COLO668 (cell line): ENCODE measurements at regions not wholly inside any gene's neighbourhood (a gene's known extent, or its start where the extent isn't known, plus 50 kb on each side); places are given as distances from the start of the nearest gene placed in this dataset.
"Not testable (repeated sequence)": the region's sequence is repeated elsewhere in the genome, so short reads cannot be mapped to it uniquely, and the experiment has no call there.

Source experiments
- DNase-seq: peaks from one replicate; lab custom pipeline; 2025; ENCODE audit not compliant: unreplicated experiment; lab: John Stamatoyannopoulos, UW

DNA sequence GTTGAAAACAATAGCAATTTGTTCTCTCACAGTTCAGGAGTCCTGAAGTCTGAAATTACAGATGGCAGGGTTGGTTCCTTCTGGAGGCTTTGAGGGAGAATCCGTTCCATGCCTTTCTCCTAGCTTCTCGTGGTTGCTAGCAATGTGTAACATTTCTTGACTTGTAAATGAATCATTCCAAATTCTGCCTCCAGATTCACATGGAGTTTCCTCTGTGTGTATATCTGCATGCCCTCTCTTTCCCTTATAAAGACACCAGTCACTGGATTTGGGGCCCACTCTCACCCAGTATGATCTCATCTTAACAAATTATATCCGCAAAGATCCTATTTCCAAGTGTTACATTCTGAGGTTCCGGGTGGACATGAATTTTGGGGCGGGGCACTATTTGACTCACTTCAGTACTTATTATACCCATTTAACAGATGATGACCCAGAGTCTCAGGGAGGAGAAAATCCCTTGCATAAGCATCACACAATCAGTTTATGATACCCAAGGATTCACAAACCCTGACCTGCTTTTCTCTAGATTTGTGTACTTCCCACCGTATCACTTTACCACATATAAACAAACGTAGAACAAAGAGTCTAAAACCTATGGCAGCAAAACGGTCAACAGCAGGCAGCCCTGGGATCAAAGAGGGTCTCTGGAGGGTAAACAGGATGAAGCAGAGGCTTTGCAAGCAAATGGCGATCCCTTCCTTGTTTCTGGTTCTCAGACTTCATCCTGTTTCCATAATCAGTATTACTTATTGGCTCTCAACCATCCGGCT is 93.7 kb downstream of the C9orf152 start:
- no peak for DNase-seq

DNA sequence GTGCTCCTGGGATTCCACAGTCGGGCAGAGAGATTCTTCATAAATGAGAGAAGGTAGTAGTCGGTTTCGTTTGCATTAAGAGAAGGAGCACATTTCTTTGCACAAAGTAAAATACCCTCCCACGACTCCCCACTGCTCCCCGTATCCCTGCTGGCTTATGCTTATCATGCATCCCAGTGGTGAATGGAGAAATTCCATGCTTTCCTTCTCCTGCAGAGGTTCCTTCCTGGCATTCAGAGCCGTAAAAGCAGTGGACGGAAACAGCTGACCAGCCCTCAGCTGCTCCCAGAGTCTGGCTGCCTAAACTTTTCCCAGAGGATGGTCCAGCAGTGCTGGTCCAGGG is 93.1 kb downstream of the C9orf152 start:
- DNase-seq = no peak

DNA sequence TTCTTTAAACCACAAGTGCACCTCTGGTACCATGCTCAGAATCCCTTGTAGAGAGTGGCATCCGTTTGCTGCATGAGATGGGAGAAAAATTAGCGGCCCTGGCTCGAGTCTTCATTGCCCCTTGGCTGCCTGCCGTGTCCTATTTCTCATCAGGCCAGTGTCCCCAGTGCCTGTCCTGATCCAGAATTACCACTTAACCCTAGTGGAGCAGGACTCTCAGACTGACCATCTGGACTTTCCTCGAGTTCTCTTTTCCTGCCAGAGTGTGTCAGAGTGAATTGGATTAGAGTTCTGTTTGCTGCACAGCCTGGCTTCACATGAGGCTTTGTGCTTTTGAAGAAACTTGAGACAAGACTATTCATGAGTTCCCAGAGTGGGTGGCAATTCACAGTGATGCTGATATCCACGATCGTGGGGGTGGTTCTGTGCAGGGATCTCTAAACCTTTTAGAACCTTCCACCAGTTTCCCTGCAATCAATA is 92.6 kb downstream of the C9orf152 start:
- DNase-seq = no peak

DNA sequence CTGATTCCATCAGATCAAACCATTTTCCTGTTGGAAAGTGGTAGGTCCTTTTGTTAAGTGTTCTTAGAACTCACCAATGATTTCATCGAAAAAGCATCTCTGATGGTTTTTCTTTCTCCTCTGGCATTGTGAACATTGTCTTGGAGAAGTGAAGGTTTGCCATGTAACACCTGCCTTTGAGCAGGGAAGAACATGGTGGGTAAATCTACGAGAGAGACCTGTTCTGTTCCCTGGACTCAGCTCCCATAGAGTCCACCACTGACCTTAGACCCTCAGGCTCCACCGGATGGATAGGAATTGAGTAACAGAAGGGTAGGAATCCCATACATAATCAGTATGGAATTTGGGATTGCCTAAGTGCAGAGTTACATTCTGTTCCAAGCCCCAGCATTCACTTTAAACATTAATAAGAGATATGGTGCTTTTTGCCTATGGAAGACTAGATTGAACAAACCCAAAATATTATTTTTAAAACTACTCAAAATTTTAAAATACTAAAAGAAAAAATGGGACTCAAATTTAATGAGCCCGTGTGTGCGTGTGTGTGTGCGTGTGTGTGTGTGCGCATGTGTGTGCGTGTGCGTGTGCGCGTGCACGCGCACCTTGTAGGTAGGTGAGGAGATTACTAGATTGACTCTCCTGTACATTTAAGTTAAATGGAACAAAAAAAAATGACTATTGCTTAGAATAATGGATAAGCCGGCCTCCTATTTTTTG is 92.0 kb downstream of the C9orf152 start:
- DNase-seq = no peak

DNA sequence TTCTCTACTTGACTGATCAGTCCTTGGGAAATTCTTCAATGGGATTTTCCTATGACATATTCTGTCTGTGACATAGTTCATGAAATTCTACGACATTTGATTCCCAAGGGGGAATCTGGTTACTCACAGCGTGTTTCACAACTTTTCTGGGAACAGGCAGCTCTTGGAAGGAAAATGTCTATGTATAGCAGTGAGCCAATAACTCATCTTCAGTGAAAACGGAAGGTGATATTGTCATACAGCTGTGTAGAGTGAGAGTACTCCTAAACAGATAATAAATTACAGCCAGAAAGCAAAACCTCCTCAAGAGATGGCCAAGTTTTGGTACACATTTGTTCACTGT is 91.4 kb downstream of the C9orf152 start:
- no peak for DNase-seq

DNA sequence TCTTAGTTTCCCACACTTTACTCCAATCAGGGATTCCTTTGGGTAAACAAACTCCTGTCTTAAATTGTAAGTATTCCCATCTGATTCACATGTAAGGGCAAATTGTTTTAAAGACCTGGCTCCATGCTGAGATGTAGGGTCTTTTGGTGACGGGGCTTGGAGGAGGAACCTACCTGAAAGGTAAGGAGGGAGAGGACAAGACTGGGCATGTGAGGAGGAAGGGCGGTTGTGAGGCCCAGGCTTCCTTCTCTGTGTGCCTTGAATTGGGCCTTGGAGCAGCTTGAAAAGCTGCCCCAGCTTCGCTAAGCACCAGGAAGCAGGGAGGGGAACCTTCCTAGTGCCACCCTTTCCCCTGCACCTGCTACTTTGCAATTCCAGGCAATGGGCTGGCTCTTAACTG is 86.8 kb downstream of the C9orf152 start:
- DNase-seq = no peak

DNA sequence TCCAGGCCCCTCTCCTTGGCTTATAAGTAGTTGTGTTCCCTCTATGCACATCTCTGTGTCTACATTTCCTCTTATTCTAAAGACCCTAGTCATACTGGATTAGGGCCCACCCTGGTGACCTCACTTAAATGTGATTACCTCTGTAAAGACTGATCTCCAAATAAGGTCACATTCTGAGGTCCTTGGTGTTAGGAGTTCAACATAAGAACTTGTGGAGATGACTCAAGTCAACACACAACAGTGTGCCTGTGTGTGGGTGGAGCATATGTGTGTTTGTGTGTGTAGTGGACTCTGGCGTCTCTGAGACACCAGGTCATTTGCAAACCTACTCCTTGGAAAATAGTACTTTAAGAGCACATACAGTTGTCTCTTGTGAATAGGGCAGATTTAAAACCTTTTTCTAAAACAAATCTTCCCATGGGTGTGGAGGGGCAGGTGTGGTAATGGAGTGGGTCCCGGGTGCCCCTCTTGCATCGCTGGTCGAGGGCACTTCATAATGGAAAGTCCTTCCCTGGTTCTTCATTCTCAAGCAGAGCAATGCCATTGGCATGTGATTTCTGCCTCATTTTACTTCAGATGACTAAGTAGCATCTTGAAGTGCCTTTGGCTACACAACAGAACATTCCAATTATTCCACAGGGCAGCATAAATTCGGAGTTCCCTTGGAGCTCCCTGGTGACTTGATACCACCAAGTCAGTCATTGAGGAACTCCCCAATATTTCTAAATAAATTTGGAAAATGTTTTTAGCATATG is 84.4 kb downstream of the C9orf152 start:
- DNase-seq = no peak

DNA sequence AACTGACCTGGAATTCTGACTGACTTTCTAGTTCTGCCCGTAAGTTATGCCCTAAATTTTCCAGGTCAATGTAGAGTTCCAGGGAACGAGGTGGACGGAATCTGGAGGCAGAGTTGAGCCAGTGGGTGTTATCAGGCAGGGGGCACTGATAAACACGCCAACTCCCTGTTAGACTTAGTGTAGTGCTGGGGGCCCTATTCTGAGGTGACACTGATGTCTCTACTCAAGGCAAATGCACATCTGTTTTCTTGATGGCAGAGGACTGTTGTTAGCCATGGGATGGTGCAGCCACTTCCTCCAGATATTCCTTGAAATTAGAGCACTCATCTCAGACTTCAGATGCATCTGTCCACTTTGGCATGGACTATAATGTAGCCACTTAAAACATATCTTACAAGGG is 83.5 kb downstream of the C9orf152 start:
- no peak for DNase-seq

DNA sequence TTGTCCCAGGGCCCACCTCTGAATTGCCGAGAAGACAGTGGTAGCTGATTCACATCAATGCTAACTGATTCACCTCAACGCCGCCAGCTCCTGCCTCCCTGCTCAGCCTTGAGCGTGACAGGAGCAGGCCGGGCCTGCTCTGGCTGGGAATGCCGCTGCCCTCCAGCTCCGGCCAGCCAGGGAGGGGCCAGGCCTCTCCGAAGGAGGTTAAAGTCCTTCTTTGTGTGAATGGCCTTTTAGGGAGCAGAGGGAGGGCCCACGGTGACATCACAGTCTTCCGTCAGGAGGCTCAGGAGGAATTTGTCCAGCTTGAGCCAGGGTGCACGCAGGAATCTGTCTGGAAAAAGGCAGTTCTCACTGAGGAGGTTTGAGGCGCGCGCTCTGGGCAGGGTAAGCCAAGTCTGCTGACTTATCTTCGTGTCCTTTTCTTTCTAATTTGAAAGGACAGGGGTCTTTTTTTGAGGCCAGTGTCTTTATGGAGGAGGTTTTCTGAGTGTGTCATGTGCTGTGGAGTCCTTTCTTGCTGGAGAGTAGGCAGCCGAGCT is 82.7 kb downstream of the C9orf152 start:
- DNase-seq = no peak

DNA sequence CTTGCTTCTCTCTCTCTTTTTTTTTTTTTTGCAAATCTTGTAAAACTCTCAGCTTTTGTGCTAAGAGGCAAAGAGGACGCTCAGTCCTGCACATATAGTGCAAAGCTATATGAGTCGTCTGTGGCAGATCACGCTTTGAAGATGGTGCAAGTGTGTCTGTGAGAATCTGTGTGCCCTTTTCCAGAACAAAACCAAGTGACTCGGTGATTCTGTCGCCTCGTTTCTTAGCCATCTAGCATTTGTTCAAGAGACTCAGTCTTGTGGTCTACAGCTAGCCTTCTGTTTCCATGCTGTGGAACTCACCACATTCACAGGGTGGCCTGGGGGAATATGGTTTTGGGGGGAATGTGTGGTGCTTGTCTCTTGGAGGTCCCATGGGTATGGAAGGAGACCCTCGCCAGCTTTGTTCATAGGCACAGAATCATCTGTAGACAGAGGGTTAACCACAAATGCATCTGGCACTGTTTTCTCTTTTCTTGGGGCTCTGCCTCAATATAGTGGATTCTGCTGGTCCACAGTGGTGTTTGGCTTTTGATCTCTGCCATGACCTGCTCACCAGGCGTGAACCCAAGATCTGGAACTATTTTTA is 82.1 kb downstream of the C9orf152 start:
- DNase-seq = no peak

DNA sequence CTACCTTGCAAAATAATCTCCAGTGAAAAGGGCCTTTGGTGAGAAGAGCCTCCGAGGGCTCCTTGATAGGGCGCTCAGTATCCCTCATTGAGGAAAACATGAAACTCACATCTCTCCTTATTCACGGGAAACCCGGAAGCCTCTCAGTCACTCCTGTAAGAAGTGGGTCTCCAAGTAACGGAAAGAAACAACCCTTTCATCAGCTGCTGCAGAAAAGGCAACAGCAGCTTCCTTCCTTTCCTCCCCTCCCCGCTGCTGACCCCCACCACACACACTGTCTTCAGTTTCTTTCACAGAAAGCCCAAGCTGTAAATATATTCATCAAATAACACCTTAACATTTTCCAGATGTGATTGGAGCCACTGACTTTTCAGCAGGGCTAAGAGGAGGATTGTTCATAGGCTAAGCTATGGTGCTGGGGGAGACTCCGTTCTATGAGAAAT is 81.4 kb downstream of the C9orf152 start:
- DNase-seq = no peak

DNA sequence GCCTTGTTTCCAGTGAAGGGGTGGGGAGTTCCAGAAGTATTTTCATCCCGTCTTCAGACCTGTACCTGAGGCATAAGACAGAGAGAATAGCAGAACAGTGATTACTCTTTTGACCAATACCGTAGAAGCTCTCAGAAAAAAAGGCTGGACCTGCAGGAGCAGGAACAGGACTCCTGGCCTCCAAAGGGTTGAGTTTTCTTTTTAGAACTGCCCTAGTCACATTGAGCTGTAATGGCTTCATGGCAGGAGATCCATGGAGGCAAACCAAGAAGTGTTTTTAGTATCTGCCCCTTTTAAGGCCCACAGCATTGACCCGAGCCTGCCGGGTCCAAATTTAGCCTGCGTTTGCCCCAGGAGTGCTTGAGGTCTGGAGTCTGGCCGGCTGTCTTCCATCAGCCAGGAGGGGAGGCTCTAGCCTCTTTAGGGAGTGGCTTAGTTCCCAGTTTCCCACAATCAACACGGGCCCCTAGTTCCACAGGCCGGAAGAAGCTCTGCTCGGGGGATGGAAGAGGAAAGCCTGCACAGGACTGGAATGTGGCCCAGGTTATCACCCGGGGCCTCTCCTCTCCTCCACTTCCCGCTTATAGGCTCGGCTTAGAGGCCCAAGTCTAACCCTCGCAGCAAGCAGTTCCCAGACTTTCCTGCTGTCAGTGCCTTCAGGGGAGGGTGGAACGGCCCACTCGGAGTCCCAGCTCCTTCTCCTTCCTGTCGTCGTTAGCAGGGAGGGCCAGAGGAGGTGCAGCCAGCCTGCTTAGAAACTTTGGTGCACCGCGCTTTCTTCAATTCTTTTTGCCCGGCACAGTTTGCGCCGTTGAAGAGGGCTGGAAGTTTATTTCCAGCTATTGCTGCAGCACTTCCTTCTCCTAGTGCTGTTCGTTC is 80.7 kb downstream of the C9orf152 start:
- DNase-seq = no peak

DNA sequence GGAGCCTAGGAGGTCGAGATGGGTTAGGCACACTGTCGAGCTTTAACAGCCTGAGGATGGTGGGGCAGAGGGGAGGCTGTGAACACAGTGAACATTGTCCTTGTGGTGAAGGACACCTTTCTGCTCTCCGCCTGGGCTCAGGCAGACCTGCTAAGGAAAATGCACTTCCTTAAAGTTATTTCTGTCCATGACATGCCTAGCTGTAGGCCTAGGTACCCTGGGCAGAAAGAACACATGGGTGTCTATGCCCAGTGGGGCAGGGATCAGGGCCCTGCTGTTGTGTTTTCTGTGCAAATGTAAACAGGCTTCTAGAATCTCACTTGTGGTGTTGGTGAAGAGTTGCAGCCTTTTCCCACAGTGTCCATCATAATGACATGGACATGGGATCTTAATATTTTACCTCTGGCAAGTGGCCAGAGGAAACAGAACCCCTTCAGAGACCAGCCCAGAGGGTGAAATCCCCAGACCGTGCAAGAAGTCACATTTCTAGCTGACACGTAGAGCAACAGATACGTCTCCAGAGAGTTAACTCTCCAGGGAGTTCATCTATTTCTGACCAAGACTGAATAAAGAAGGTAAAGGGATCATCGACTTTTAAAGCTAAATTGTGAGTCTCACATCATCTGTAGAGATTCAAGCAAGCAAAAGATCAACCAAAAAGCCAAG is 79.2 kb downstream of the C9orf152 start:
- DNase-seq = no peak

DNA sequence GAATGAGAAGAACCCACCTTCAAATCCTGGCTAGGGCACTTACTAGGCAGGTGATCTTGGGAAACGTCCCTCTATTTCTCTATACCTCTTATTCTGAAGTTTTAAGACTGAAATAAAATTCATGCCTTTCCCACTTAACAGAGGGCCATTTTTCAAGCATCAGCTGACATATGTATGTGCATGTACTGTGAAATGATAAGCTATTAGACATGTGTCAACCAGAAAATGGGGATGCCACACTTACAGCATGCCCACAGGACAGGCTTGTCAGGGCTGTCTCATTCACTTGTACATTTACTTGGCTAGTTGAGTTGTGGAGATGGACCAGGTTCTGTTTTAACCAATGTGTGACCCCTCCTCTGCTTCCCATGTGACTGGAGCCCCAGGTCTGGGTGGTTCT is 78.5 kb downstream of the C9orf152 start:
- no peak for DNase-seq

DNA sequence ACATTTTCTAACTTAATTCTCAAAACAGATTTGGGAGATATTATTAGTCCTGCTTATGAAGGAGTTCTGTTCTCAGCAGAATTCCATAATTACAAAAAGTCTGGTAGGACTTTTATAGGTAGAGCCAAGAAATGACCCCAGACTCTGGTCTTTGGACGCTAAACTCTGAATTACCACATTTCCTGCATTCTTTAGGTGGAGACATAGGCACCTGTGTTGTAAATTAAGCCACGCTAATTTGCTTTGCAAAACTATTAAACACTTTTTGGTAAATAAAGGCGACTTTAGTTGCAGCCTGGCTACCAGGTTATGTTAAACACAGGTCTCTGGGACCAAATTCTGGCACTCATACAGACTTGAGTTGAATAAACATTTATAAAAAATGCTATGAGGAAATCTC is 77.7 kb downstream of the C9orf152 start:
- DNase-seq = no peak

DNA sequence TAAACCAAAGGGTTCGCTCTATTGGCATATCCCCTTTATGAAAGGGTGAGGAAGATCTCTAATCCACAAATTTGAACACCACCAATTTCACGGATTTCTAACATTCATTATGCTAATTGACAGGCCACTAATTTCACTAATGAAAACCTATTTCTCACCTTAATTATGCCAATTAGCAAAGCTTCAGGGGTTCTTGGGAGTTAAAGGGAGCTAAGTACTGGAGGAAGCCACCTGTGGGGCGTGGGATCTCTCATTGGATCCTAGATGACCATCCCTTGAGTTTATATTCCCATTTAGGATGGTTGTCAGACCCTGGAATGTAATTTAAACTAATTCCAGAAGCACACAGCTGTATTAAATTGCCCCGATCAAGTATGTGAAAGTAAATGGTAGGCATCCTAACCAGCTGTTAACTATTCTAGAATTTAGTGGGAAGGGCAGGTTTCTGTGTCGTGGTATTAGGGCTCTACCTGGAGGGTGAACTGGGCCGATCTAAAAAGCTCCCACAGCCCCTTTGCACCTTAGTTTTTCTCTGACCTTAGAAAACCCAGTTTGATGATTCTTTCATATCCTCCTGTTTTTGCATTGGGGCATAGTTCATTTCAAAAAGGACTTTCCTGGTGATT is 77.1 kb downstream of the C9orf152 start:
- no peak for DNase-seq

DNA sequence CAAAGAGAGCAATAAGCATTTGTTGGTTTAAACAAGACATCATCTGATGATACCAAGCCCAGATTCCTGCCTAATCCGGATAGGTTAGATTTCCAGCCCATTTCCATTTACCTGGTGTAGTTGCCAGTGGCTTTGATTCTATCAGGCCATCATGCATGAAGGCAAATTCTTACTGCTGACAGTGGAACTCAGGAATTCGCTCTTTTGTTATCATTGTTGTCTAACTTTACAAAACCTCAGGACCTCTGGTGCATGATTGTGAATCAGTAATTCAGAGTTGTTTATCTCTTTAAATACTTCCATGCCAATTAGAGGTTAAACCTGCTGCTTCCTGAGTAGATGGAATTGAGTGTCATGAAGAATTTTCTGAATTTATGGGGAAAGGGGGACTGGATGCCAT is 76.5 kb downstream of the C9orf152 start:
- no peak for DNase-seq

DNA sequence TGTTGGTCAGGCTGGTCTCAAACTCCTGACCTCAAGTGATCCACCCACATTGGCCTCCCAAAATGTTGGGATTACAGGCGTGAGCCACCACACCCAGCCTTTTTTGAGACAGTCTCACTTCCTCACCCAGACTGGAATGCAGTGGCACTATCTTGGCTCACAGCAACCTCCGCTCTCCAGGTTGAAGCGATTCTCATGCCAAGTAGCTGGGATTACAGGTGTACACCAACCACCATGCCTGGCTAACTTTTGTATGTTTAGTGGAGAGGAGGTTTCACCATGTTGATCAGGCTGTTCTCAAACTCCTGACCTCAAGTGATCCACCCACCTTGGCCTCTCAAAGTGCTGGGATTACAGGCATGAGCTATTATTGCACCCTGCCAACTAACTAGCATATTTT is 75.4 kb downstream of the C9orf152 start:
- not testable (repeated sequence) for DNase-seq

DNA sequence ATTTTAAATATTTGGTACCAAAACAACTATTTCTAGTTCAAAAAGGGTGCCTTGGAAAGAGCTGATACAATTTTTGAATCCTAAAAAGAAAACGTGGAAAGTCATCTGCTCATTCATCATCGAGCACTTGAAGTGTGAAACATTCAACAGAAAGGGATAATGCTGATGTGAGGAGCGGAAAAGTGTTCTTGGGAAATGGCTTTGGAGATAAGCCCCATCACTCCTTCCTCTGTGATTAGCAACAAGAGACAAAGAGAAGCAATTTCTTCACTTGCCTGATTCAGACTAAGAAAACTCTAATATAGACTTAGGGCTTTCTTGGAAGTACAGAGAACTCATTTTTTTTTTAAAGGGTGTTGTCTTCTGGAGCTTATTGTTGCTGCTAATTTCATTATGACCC is 74.9 kb downstream of the C9orf152 start:
- DNase-seq = no peak
